SU-DHL-6 (cell line): ENCODE measurements at regions not wholly inside any gene's neighbourhood (a gene's known extent, or its start where the extent isn't known, plus 50 kb on each side); places are given as distances from the start of the nearest gene placed in this dataset.

Experiments
- H2AFZ ChIP-seq: fragments of 200-600 bp; sonication (generic); 2 replicates; pipeline ENCODE4 v1.6.1; 2014; ENCODE audit warnings: low read depth, mild to moderate bottlenecking, moderate library complexity, mixed read lengths, antibody characterized with exemption, low read length; ENCODE audit not compliant: severe bottlenecking
- H3F3A ChIP-seq: fragments of 200-600 bp; shearing (Covaris generic); 2 replicates; pipeline ENCODE4 v1.6.0; 2016; ENCODE audit warnings: antibody characterized with exemption, mild to moderate bottlenecking; ENCODE audit not compliant: insufficient read depth
- H3K27ac ChIP-seq: fragments of 200-600 bp; sonication (generic); 2 replicates; pipeline ENCODE4 v1.5.1; 2016; ENCODE audit warnings: low read depth, mild to moderate bottlenecking, low read length, moderate library complexity, mixed read lengths
- H3K27me3 ChIP-seq: fragments of 200-600 bp; sonication (generic), shearing (Covaris generic); 2 replicates; pipeline ENCODE4 v1.6.0; 2014; ENCODE audit warnings: mild to moderate bottlenecking, low read length
- H3K36me3 ChIP-seq: fragments of 200-600 bp; sonication (generic); 2 replicates; pipeline ENCODE4 v1.6.1; 2014; ENCODE audit warnings: mild to moderate bottlenecking, low read length, mixed read lengths
- H3K4me2 ChIP-seq: fragments of 300-600, 200-600 bp; shearing (Covaris generic), sonication (generic); 2 replicates; pipeline ENCODE4 v1.6.0; 2014; ENCODE audit warnings: low read length, low read depth, mild to moderate bottlenecking; ENCODE audit not compliant: poor library complexity, severe bottlenecking
- H3K4me3 ChIP-seq: fragments of 200-600 bp; sonication (generic); 2 replicates; pipeline ENCODE4 v1.5.1; 2014; ENCODE audit warnings: antibody characterized with exemption, low read length, mild to moderate bottlenecking, mixed read lengths; ENCODE audit not compliant: insufficient read depth, poor library complexity, severe bottlenecking
- H3K79me2 ChIP-seq: fragments of 200-600 bp; sonication (generic); 2 replicates; pipeline ENCODE4 v1.6.1; 2014; ENCODE audit warnings: mild to moderate bottlenecking, low read length, moderate library complexity; ENCODE audit not compliant: insufficient read depth
- H3K9ac ChIP-seq: fragments of 200-600 bp; sonication (generic); 2 replicates; pipeline ENCODE4 v1.7.0; 2014; ENCODE audit warnings: mild to moderate bottlenecking, low read length
- H3K9me2 ChIP-seq: fragments of 200-600 bp; sonication (generic); replicated peaks from 2 replicates; pipeline ENCODE4 v1.6.1; 2014; ENCODE audit warnings: low read length; ENCODE audit not compliant: insufficient read depth
- H3K9me3 ChIP-seq: fragments of 200-600 bp; sonication (generic); 2 replicates; pipeline ENCODE4 v1.6.1; 2014; ENCODE audit warnings: low read length, mixed read lengths; ENCODE audit not compliant: insufficient read depth
- H4K20me1 ChIP-seq: fragments of 200-600 bp; sonication (generic); 2 replicates; pipeline ENCODE4 v1.6.1; 2014; ENCODE audit warnings: low read depth, mild to moderate bottlenecking, antibody characterized with exemption, low read length, moderate library complexity, mixed read lengths
- EZH2phosphoT487 ChIP-seq: fragments of 200-600 bp; sonication (generic), shearing (Covaris generic); conservative IDR thresholded peaks from 2 replicates; pipeline ENCODE4 v1.6.1; 2018; ENCODE audit warnings: mild to moderate bottlenecking, antibody characterized with exemption, low read length, moderate library complexity, mixed read lengths
- TF ChIP-seq, protein P1 (sequence below): fragments of 200-600 bp; sonication (generic); IDR thresholded peaks from one replicate; pipeline ENCODE4 v1.5.1; 2017; ENCODE audit warnings: antibody characterized with exemption, mild to moderate bottlenecking, low read length, moderate library complexity; ENCODE audit not compliant: insufficient read depth, poor library complexity, severe bottlenecking

DNA sequence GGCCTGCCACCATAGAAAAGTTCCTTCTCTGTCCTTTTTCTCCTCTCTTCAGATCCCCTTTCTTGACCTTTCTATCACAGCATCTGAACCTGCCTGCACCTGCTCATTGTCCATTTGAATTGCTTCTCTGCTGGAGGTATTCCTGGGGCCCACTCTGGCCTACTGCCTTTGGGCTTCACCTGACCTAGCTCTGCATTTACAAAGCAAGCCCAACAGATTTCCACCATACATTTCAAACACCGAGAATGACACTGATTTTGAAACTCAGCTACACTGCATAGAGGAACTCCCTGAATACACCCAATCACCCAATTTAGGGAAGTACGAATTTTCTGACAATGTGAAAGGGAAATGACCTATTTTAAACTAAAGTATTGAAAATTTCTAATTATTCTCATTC is 284.5 kb upstream of the USP25 start:
- H3K27ac ChIP-seq: no peak overlapping the region
- no peak overlapping the region for H3K4me2 ChIP-seq

GRCh38 chr21:15446223-15446622 is 283.6 kb upstream of the USP25 start:
- H3K36me3 ChIP-seq: no peaks in the 10 kb centered on the region
- no peaks in the 10 kb centered on the region for H3K9me2 ChIP-seq
- no peaks in the 10 kb centered on the region for H3K79me2 ChIP-seq
- TF ChIP-seq, protein P1, sequence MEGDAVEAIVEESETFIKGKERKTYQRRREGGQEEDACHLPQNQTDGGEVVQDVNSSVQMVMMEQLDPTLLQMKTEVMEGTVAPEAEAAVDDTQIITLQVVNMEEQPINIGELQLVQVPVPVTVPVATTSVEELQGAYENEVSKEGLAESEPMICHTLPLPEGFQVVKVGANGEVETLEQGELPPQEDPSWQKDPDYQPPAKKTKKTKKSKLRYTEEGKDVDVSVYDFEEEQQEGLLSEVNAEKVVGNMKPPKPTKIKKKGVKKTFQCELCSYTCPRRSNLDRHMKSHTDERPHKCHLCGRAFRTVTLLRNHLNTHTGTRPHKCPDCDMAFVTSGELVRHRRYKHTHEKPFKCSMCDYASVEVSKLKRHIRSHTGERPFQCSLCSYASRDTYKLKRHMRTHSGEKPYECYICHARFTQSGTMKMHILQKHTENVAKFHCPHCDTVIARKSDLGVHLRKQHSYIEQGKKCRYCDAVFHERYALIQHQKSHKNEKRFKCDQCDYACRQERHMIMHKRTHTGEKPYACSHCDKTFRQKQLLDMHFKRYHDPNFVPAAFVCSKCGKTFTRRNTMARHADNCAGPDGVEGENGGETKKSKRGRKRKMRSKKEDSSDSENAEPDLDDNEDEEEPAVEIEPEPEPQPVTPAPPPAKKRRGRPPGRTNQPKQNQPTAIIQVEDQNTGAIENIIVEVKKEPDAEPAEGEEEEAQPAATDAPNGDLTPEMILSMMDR: no peak
- no peak for TF ChIP-seq EZH2phosphoT487
- H3K4me3 ChIP-seq: no peak overlapping the region
- no peak overlapping the region for H3K27ac ChIP-seq
- H2AFZ ChIP-seq: no peak overlapping the region
- no peaks in the 10 kb centered on the region for H3K9me3 ChIP-seq
- H4K20me1 ChIP-seq: no peaks in the 10 kb centered on the region
- H3F3A ChIP-seq: no peaks in the 10 kb centered on the region
- H3K27me3 ChIP-seq: no peaks in the 10 kb centered on the region
- H3K4me2 ChIP-seq: no peak overlapping the region
- no peak overlapping the region for H3K9ac ChIP-seq

More for the DNA sequence above, 284.5 kb upstream of the USP25 start:
- Histone ChIP-seq H4K20me1 (no peaks in the 10 kb centered on the region), H3K79me2 (no peaks in the 10 kb centered on the region), H3K9me3 (no peaks in the 10 kb centered on the region), H3K9me2 (no peaks in the 10 kb centered on the region), H3K9ac (no peak overlapping the region), H3K36me3 (no peaks in the 10 kb centered on the region), H3K27me3 (no peaks in the 10 kb centered on the region), H2AFZ (no peak overlapping the region), H3K4me3 (no peak overlapping the region), H3F3A (no peaks in the 10 kb centered on the region)
- TF ChIP-seq, protein P1: no peak
- no peak for TF ChIP-seq EZH2phosphoT487

DNA sequence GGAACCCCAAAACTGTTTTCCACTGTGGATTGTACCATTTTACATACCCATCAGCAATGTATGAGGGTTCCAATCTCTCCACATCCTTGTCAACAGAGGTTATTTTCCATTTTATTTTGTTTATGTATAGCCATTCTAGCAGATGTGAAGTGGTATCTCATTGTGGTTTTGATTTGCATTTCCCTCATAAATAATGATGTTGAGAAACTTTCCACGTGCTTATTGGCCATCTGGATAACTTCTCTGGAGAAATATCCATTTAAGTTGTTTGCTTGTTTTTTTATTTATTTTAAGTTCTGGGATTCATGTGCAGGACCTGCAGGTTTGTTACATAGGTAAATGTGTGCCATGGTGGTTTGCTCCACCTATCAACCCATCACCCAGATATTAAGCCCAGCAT is 280.2 kb upstream of the USP25 start:
- H3K9ac ChIP-seq: no peak overlapping the region
- H3K4me2 ChIP-seq: no peak overlapping the region
- H3F3A ChIP-seq: no peaks in the 10 kb centered on the region
- no peaks in the 10 kb centered on the region for H3K9me2 ChIP-seq
- no peaks in the 10 kb centered on the region for H3K27me3 ChIP-seq
- H3K4me3 ChIP-seq: no peak overlapping the region
- H4K20me1 ChIP-seq: no peaks in the 10 kb centered on the region
- H3K36me3 ChIP-seq: no peaks in the 10 kb centered on the region
- no peak for TF ChIP-seq EZH2phosphoT487
- TF ChIP-seq, protein P1: no peak
- no peak overlapping the region for H3K27ac ChIP-seq
- H3K79me2 ChIP-seq: no peaks in the 10 kb centered on the region
- H3K9me3 ChIP-seq: no peaks in the 10 kb centered on the region
- no peak overlapping the region for H2AFZ ChIP-seq
